ENCODE measurements at regions not wholly inside any gene's neighbourhood (a gene's known extent, or its start where the extent isn't known, plus 50 kb on each side); places are given as distances from the start of the nearest gene placed in this dataset.
"Not testable (repeated sequence)": the region's sequence is repeated elsewhere in the genome, so short reads cannot be mapped to it uniquely, and the experiment has no call there.

- TF ChIP-seq SPI1 (IDR thresholded peaks at IDR 0.05; ENCODE audit: borderline replicate concordance, low read depth) (no peak), GABPA (IDR thresholded peaks at IDR 0.05; ENCODE audit: low read depth) (no peak), POLR2AphosphoS5 (IDR thresholded peaks at IDR 0.05; ENCODE audit: low read depth) (no peak), REST (IDR thresholded peaks at IDR 0.05; ENCODE audit: insufficient replicate concordance, low read depth) (no peak)
- TF ChIP-seq, protein P1, sequence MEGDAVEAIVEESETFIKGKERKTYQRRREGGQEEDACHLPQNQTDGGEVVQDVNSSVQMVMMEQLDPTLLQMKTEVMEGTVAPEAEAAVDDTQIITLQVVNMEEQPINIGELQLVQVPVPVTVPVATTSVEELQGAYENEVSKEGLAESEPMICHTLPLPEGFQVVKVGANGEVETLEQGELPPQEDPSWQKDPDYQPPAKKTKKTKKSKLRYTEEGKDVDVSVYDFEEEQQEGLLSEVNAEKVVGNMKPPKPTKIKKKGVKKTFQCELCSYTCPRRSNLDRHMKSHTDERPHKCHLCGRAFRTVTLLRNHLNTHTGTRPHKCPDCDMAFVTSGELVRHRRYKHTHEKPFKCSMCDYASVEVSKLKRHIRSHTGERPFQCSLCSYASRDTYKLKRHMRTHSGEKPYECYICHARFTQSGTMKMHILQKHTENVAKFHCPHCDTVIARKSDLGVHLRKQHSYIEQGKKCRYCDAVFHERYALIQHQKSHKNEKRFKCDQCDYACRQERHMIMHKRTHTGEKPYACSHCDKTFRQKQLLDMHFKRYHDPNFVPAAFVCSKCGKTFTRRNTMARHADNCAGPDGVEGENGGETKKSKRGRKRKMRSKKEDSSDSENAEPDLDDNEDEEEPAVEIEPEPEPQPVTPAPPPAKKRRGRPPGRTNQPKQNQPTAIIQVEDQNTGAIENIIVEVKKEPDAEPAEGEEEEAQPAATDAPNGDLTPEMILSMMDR (IDR thresholded peaks at IDR 0.05; ENCODE audit: insufficient read depth, low read length): peak; percentile 61
- Histone ChIP-seq H3K27me3 (ENCODE audit: insufficient read depth, poor library complexity, severe bottlenecking) (no peaks in the 10 kb centered on the region), H3K4me3 (replicated peaks; ENCODE audit: insufficient read depth, low read length) (no peak overlapping the region), H3K27ac (replicated peaks) (no peak overlapping the region)
- DNase-seq (ENCODE audit: low read depth in 1 of 2, low spot score in 1 of 2): peak; percentile 26 to 57
These were observed 900.0 kb upstream of the CDH10 start for GRCh38 chr5:25544652-25545249.

DNA sequence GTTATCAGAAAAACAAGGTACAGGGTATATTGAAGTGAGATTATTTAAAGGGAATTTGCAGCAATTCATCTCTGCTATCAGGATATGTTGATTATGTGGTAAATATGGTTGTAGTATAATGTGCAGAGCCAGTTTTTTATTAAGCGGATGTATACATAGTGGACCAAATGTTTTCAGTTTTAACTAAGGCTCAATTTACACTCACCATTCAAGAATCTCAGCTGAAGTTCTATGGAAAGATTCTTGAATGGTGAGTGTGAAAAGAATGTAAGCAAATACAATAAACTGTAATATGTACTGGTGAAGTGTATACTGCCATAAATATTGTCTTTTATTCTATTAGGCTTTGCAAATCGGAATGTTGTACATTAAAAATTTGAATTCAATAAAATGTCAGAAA lies 895.9 kb upstream of the CDH10 start:
- H3K27me3 ChIP-seq (ENCODE audit: insufficient read depth, poor library complexity, severe bottlenecking): no peaks in the 10 kb centered on the region
- H3K27ac ChIP-seq (replicated peaks): no peak overlapping the region
- TF ChIP-seq SPI1 (IDR thresholded peaks at IDR 0.05; ENCODE audit: borderline replicate concordance, low read depth) (no peak), POLR2AphosphoS5 (IDR thresholded peaks at IDR 0.05; ENCODE audit: low read depth) (no peak)
- no peak overlapping the region for H3K4me3 ChIP-seq (replicated peaks; ENCODE audit: insufficient read depth, low read length)
- DNase-seq (ENCODE audit: low read depth in 1 of 2, low spot score in 1 of 2): no peak

GRCh38 chr5:25539536-25539935 lies 894.8 kb upstream of the CDH10 start:
- no peak overlapping the region for H3K27ac ChIP-seq (replicated peaks)
- H3K27me3 ChIP-seq (ENCODE audit: insufficient read depth, poor library complexity, severe bottlenecking): no peaks in the 10 kb centered on the region
- DNase-seq (ENCODE audit: low read depth in 1 of 2, low spot score in 1 of 2): no peak
- TF ChIP-seq, protein P1 (IDR thresholded peaks at IDR 0.05; ENCODE audit: insufficient read depth, low read length): no peak
- TF ChIP-seq SPI1 (IDR thresholded peaks at IDR 0.05; ENCODE audit: borderline replicate concordance, low read depth) (no peak), REST (IDR thresholded peaks at IDR 0.05; ENCODE audit: insufficient replicate concordance, low read depth) (no peak), GABPA (IDR thresholded peaks at IDR 0.05; ENCODE audit: low read depth) (no peak), POLR2AphosphoS5 (IDR thresholded peaks at IDR 0.05; ENCODE audit: low read depth) (no peak)
- no peak overlapping the region for H3K4me3 ChIP-seq (replicated peaks; ENCODE audit: insufficient read depth, low read length)

- H3K27ac ChIP-seq (replicated peaks); DNase-seq (ENCODE audit: low read depth in 1 of 2, low spot score in 1 of 2); H3K4me3 ChIP-seq (replicated peaks; ENCODE audit: insufficient read depth, low read length); H3K27me3 ChIP-seq (ENCODE audit: insufficient read depth, poor library complexity, severe bottlenecking): not testable (repeated sequence)
These were observed 891.7 kb upstream of the CDH10 start for GRCh38 chr5:25536461-25536860.

GRCh38 chr5:25516141-25516540 lies 871.4 kb upstream of the CDH10 start:
- no peak overlapping the region for H3K4me3 ChIP-seq (replicated peaks; ENCODE audit: insufficient read depth, low read length)
- TF ChIP-seq, protein P1 (IDR thresholded peaks at IDR 0.05; ENCODE audit: insufficient read depth, low read length): no peak
- TF ChIP-seq REST (IDR thresholded peaks at IDR 0.05; ENCODE audit: insufficient replicate concordance, low read depth): no peak
- no peak overlapping the region for H3K27ac ChIP-seq (replicated peaks)
- H3K27me3 ChIP-seq (ENCODE audit: insufficient read depth, poor library complexity, severe bottlenecking): no peaks in the 10 kb centered on the region
- no peak for DNase-seq (ENCODE audit: low read depth in 1 of 2, low spot score in 1 of 2)

All from HL-60 (cell line).